Tibial nerve (tissue), 4 donors: ENCODE measurements at regions not wholly inside any gene's neighbourhood (a gene's known extent, or its start where the extent isn't known, plus 50 kb on each side); places are given as distances from the start of the nearest gene placed in this dataset.

Experiments used
- CTCF ChIP-seq, 5 experiments: fragments of 200-600 bp in 3 of 5; fragments of 450-650 bp in 2 of 5; sonication (generic) in 3 of 5; IDR thresholded peaks; one replicate each; pipeline ENCODE4 v1.5.1; 2016 to 2019; ENCODE audit warnings: antibody characterized with exemption in 5 of 5, mild to moderate bottlenecking in 3 of 5, moderate library complexity in 2 of 5
- EP300 ChIP-seq, 2 donors: sonication (generic); formaldehyde crosslinking; IDR thresholded peaks; one replicate each; pipeline ENCODE4 v1.6.1; 2017; ENCODE audit warnings: antibody characterized with exemption in 2 of 2, mild to moderate bottlenecking in 1 of 2
- POLR2A ChIP-seq, 2 donors: fragments of 450-650 bp; IDR thresholded peaks; one replicate each; pipeline ENCODE4 v1.6.1; 2017; ENCODE audit warnings: antibody characterized with exemption in 2 of 2, mild to moderate bottlenecking in 2 of 2, moderate library complexity in 2 of 2

GRCh38 chr2:216949700-216950413 is 90.0 kb upstream of the TNP1 start:
- TF ChIP-seq POLR2A (IDR thresholded peaks at IDR 0.05) (no peak), EP300 (IDR thresholded peaks at IDR 0.05) (no peak), CTCF (IDR thresholded peaks at IDR 0.05) (no peak)
